Activated CD4-positive, alpha-beta T cell treated with anti-CD3 and anti-CD28 coated beads for 36 hours (primary cell): ENCODE measurements at regions not wholly inside any gene's neighbourhood (a gene's known extent, or its start where the extent isn't known, plus 50 kb on each side); places are given as distances from the start of the nearest gene placed in this dataset.

ENCODE experiments used
- ATAC-seq: fragments of 200-7000 bp; cut with Tn5 transposase; one replicate; pipeline ENCODE4 v1.10.0; 2021; ENCODE audit warnings: mild to moderate bottlenecking, moderate library complexity
- CTCF ChIA-PET: fragments of 350-600 bp; sonication (Branson Sonifier 250); formaldehyde crosslinking; loops from one replicate; lab custom pipeline; 2021; ENCODE audit warnings: antibody characterized with exemption; lab: Charles Lee
- POLR2A ChIA-PET: fragments of 350-600 bp; sonication (Branson Sonifier 250); formaldehyde crosslinking; loops from one replicate; lab custom pipeline; 2021; ENCODE audit warnings: antibody characterized with exemption, inconsistent platforms; lab: Charles Lee
- DNase-seq: peaks from one replicate; pipeline ENCODE4 v3.0.0-alpha.2; 2020
- H3K27ac Mint-ChIP-seq: one replicate; pipeline ENCODE4 v1.8.0; 2021; ENCODE audit warnings: mixed read lengths
- H3K27me3 Mint-ChIP-seq: one replicate; pipeline ENCODE4 v1.8.0; 2021; ENCODE audit warnings: mixed read lengths
- H3K36me3 Mint-ChIP-seq: one replicate; pipeline ENCODE4 v1.8.0; 2021; ENCODE audit warnings: low read depth, mixed read lengths
- H3K4me1 Mint-ChIP-seq: one replicate; pipeline ENCODE4 v1.8.0; 2021; ENCODE audit warnings: mixed read lengths
- H3K4me3 Mint-ChIP-seq: one replicate; pipeline ENCODE4 v1.8.0; 2021; ENCODE audit warnings: mild to moderate bottlenecking, moderate library complexity, mixed read lengths
- H3K9me3 Mint-ChIP-seq: one replicate; pipeline ENCODE4 v1.8.0; 2021; ENCODE audit warnings: low read depth, mixed read lengths
- intact Hi-C, 2 experiments: fragments of 100-400 bp; cut with DNase I in 1 of 2; cut with micrococcal nuclease in 1 of 2; formaldehyde crosslinking; loops; one replicate each; pipeline versions ENCODE4 v1.14.2 to v1.15.1; 2022 to 2024; cut with DNase I, micrococcal nuclease

GRCh38 chr10:131667561-131667960 lies 233.2 kb upstream of the PPP2R2D start:
- DNase-seq: no peak
- peaks cover 7% of the 10 kb centered on the region for H3K27me3 Mint-ChIP-seq
- intact Hi-C loops: no loop called here
- POLR2A ChIA-PET: no interaction called here
- H3K9me3 Mint-ChIP-seq: peaks cover 5% of the 10 kb centered on the region
- no peaks in the 10 kb centered on the region for H3K36me3 Mint-ChIP-seq
- H3K4me1 Mint-ChIP-seq: no peaks in the 10 kb centered on the region
- no peak overlapping the region for H3K4me3 Mint-ChIP-seq
- CTCF ChIA-PET: no interaction called here
- no peak for ATAC-seq
- H3K27ac Mint-ChIP-seq: no peak overlapping the region

GRCh38 chr10:131668903-131669302 lies 231.9 kb upstream of the PPP2R2D start:
- DNase-seq (no peak), ATAC-seq (no peak)
- H3K4me3 Mint-ChIP-seq: no peak overlapping the region
- no peaks in the 10 kb centered on the region for H3K36me3 Mint-ChIP-seq
- H3K27me3 Mint-ChIP-seq: peaks cover 3% of the 10 kb centered on the region
- H3K4me1 Mint-ChIP-seq: no peaks in the 10 kb centered on the region
- ChIA-PET POLR2A (no interaction called here), CTCF (no interaction called here)
- peaks cover 6% of the 10 kb centered on the region for H3K9me3 Mint-ChIP-seq
- no peak overlapping the region for H3K27ac Mint-ChIP-seq
- intact Hi-C loops: no loop called here

GRCh38 chr10:131669838-131670237 lies 231.0 kb upstream of the PPP2R2D start:
- intact Hi-C loops: no loop called here
- no peak for ATAC-seq
- Mint-ChIP-seq H3K36me3 (no peaks in the 10 kb centered on the region), H3K27ac (no peak overlapping the region), H3K27me3 (peaks cover 3% of the 10 kb centered on the region), H3K4me1 (no peaks in the 10 kb centered on the region), H3K4me3 (no peak overlapping the region), H3K9me3 (peaks cover 6% of the 10 kb centered on the region)
- CTCF ChIA-PET: no interaction called here
- no peak for DNase-seq
- POLR2A ChIA-PET: no interaction called here

- Mint-ChIP-seq H3K4me1 (no peaks in the 10 kb centered on the region), H3K9me3 (peaks cover 6% of the 10 kb centered on the region), H3K4me3 (no peak overlapping the region), H3K27me3 (peaks cover 3% of the 10 kb centered on the region), H3K36me3 (no peaks in the 10 kb centered on the region), H3K27ac (no peak overlapping the region)
- intact Hi-C loops: no loop called here
- POLR2A ChIA-PET: no interaction called here
- CTCF ChIA-PET: interaction anchor here (0.8 kb wide), 1 partner anchor 177 kb away, joined by 3 read pairs; no protein-coding TSS in a partner anchor
- no peak for DNase-seq
- no peak for ATAC-seq
These were observed 230.5 kb upstream of the PPP2R2D start for GRCh38 chr10:131670341-131670740.

GRCh38 chr10:131673396-131673795 lies 227.4 kb upstream of the PPP2R2D start:
- DNase-seq: no peak
- Mint-ChIP-seq H3K36me3 (no peaks in the 10 kb centered on the region), H3K4me3 (no peak overlapping the region), H3K4me1 (no peaks in the 10 kb centered on the region), H3K27ac (no peak overlapping the region), H3K27me3 (peaks cover 3% of the 10 kb centered on the region), H3K9me3 (peaks cover 6% of the 10 kb centered on the region)
- ChIA-PET POLR2A (no interaction called here), CTCF (interaction anchor here (1.6 kb wide), 1 partner anchor 23 kb away, joined by 3 read pairs; no protein-coding TSS in a partner anchor)
- no peak for ATAC-seq
- intact Hi-C loops: no loop called here

DNA sequence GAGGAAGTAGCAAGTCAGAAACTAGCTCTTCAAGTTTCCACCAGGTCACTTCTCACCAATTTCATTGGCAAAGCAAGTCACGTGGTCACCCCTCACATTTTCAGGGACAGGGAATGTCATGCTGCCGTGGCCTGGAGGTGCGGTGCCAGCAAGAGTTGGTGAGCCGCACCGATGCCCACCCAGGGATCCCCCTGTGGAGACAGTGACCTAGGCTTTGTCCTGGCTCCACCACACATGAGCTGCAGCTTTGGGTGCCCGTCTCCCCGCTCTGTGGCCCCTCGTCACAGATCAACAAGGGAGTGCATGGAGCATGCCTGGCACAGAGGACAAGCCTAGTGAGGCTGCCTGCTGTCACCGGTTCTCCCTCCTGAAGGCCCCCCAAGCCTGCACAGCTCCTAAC lies 226.7 kb upstream of the PPP2R2D start:
- CTCF ChIA-PET: interaction anchor here (1.6 kb wide), 1 partner anchor 22 kb away, joined by 3 read pairs; no protein-coding TSS in a partner anchor
- H3K4me3 Mint-ChIP-seq: no peak overlapping the region
- H3K4me1 Mint-ChIP-seq: no peaks in the 10 kb centered on the region

GRCh38 chr10:131675104-131675503 lies 225.7 kb upstream of the PPP2R2D start:
- no peak for DNase-seq
- no peak for ATAC-seq
- Mint-ChIP-seq H3K27ac (no peak overlapping the region), H3K27me3 (peaks cover 3% of the 10 kb centered on the region), H3K9me3 (peaks cover 6% of the 10 kb centered on the region), H3K4me3 (no peak overlapping the region), H3K36me3 (no peaks in the 10 kb centered on the region), H3K4me1 (no peaks in the 10 kb centered on the region)
- intact Hi-C loops: no loop called here
- CTCF ChIA-PET: no interaction called here
- POLR2A ChIA-PET: no interaction called here

More for the DNA sequence above, 226.7 kb upstream of the PPP2R2D start:
- ATAC-seq: no peak
- Mint-ChIP-seq H3K9me3 (peaks cover 6% of the 10 kb centered on the region), H3K27me3 (peaks cover 6% of the 10 kb centered on the region), H3K27ac (no peak overlapping the region), H3K36me3 (no peaks in the 10 kb centered on the region)
- POLR2A ChIA-PET: no interaction called here
- DNase-seq: no peak
- intact Hi-C loops: no loop called here

DNA sequence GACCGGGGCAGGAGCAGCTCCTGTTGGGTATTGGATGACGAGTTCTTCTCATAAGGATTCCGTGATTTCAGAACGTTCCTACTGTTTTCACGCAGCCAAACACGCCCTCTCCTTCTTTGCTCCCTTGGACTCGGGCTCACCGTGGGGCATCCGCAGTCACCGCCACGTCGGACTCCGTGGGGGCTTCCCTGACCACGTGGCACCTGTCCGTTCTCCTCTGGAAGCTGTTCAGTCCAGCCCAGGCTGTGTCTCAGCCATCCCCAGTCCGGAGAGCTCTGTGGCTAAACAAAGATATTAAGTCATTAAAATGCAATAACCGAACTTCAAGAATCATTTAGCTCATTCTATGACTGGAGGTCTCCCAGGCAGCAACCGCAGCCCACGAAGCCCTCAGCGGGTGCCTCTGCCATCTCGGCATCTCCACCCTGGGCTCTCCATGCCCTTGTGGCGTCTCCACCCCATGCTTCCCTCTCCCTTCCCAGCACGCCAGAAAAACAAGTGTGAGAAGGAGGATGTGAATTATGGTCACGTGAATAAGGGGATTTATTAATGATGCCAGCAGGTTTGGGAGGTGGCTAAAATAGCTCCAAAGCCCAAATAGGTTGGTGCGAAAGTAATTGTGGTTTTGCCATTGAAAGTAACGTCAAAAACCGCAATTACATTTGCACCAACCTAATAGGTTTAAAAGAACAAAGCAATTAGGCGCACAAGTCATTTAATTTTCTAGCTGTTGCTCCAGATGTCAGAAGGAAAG lies 224.6 kb upstream of the PPP2R2D start:
- peaks cover 6% of the 10 kb centered on the region for H3K9me3 Mint-ChIP-seq
- no peak for ATAC-seq
- H3K36me3 Mint-ChIP-seq: no peaks in the 10 kb centered on the region
- H3K4me1 Mint-ChIP-seq: no peaks in the 10 kb centered on the region
- ChIA-PET POLR2A (no interaction called here), CTCF (no interaction called here)
- intact Hi-C loops: no loop called here
- DNase-seq: no peak
- no peak overlapping the region for H3K4me3 Mint-ChIP-seq
- no peak overlapping the region for H3K27ac Mint-ChIP-seq
- H3K27me3 Mint-ChIP-seq: peaks cover 3% of the 10 kb centered on the region

GRCh38 chr10:131676800-131677421 lies 223.9 kb upstream of the PPP2R2D start:
- Mint-ChIP-seq H3K9me3 (peaks cover 6% of the 10 kb centered on the region), H3K27me3 (peaks cover 3% of the 10 kb centered on the region), H3K27ac (no peak overlapping the region), H3K4me3 (no peak overlapping the region), H3K4me1 (no peaks in the 10 kb centered on the region), H3K36me3 (no peaks in the 10 kb centered on the region)
- intact Hi-C loops: no loop called here
- CTCF ChIA-PET: no interaction called here
- POLR2A ChIA-PET: no interaction called here
- ATAC-seq (no peak), DNase-seq (no peak)

GRCh38 chr10:131677671-131678070 lies 223.1 kb upstream of the PPP2R2D start:
- no peak for DNase-seq
- peaks cover 3% of the 10 kb centered on the region for H3K27me3 Mint-ChIP-seq
- H3K36me3 Mint-ChIP-seq: no peaks in the 10 kb centered on the region
- intact Hi-C loops: no loop called here
- no peaks in the 10 kb centered on the region for H3K4me1 Mint-ChIP-seq
- peaks cover 2% of the 10 kb centered on the region for H3K9me3 Mint-ChIP-seq
- no peak overlapping the region for H3K27ac Mint-ChIP-seq
- POLR2A ChIA-PET: no interaction called here
- CTCF ChIA-PET: no interaction called here
- H3K4me3 Mint-ChIP-seq: no peak overlapping the region
- no peak for ATAC-seq

DNA sequence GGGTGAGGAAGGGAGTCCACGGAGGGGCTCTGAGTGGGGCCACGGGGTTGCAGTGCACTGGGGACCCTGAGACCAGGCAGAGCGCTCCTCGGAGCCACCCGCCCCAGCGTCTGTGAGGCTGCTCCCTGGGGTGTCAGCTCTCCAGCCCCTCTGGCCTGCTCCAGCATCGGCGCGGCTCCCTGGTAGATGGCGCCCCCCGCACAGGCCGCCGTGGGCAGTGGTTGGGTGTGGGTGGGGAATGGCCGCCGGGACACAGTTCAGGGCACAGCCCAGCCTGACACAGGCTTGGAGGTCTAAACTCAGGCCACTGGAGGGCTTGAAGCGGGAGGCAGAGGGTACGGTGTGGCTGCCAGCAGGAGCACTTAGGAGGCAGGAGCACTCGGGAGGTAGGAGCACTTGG lies 222.6 kb upstream of the PPP2R2D start:
- ChIA-PET CTCF (no interaction called here), POLR2A (no interaction called here)
- no peaks in the 10 kb centered on the region for H3K4me1 Mint-ChIP-seq
- H3K9me3 Mint-ChIP-seq: no peaks in the 10 kb centered on the region
- intact Hi-C loops: no loop called here
- H3K27me3 Mint-ChIP-seq: peaks cover 3% of the 10 kb centered on the region
- H3K36me3 Mint-ChIP-seq: no peaks in the 10 kb centered on the region
- H3K4me3 Mint-ChIP-seq: no peak overlapping the region
- no peak overlapping the region for H3K27ac Mint-ChIP-seq
- DNase-seq (no peak), ATAC-seq (no peak)

- no peaks in the 10 kb centered on the region for H3K36me3 Mint-ChIP-seq
- peaks cover 3% of the 10 kb centered on the region for H3K27me3 Mint-ChIP-seq
- H3K4me1 Mint-ChIP-seq: no peaks in the 10 kb centered on the region
- POLR2A ChIA-PET: no interaction called here
- no peak overlapping the region for H3K4me3 Mint-ChIP-seq
- CTCF ChIA-PET: no interaction called here
- DNase-seq (no peak), ATAC-seq (no peak)
- H3K9me3 Mint-ChIP-seq: no peaks in the 10 kb centered on the region
- intact Hi-C loops: no loop called here
- no peak overlapping the region for H3K27ac Mint-ChIP-seq
These were observed 222.2 kb upstream of the PPP2R2D start for GRCh38 chr10:131678613-131679012.
